GM12878 (cell line): ENCODE measurements at regions not wholly inside any gene's neighbourhood (a gene's known extent, or its start where the extent isn't known, plus 50 kb on each side); places are given as distances from the start of the nearest gene placed in this dataset.

ENCODE experiments used
- ATAC-seq: fragments of 200-7000 bp; cut with Tn5 transposase; 3 replicates; pipeline ENCODE4 v1.9.1; 2020; ENCODE audit warnings: mild to moderate bottlenecking, moderate library complexity
- BruUV-seq: library from RNA; stranded (reverse); fragments of 400-500 nt; replicated peaks from 2 replicates; lab custom pipeline; 2021; lab: Mats Ljungman, UMichigan
- CTCF ChIA-PET: fragments of 300-600 bp; sonication (Branson Sonifier 250); formaldehyde crosslinking; extraction: SDS; loops from one replicate; lab custom pipeline; 2021; ENCODE audit warnings: inconsistent platforms; lab: Yijun Ruan, JAX
- POLR2A ChIA-PET: fragments of 350-600 bp; formaldehyde crosslinking; extraction: SDS; loops from one replicate; lab custom pipeline; 2021; ENCODE audit warnings: inconsistent platforms; lab: Charles Lee
- RAD21 ChIA-PET: fragments of 300-600 bp; sonication (Branson Sonifier 250); formaldehyde crosslinking; loops from one replicate; lab custom pipeline; 2023; ENCODE audit warnings: antibody characterized with exemption; ENCODE audit not compliant: unreplicated experiment; lab: Charles Lee
- SMC1A ChIA-PET: fragments of 300-600 bp; sonication (Branson Sonifier 250); formaldehyde crosslinking; loops from one replicate; lab custom pipeline; 2023; ENCODE audit not compliant: unreplicated experiment, uncharacterized antibody; lab: Charles Lee
- DNase-seq: peaks from one replicate; pipeline ENCODE4 v3.0.0-alpha.2; 2011; ENCODE audit warnings: low read depth, low spot score
- FAIRE-seq: peaks from 3 replicates; lab custom pipeline; 2011; peaks lifted over from hg19 to GRCh38; lab: Jason Lieb, UNC
- H2AFZ ChIP-seq: 2 replicates; pipeline ENCODE4 v1.6.0; 2011; ENCODE audit warnings: low read depth, low read length, control low read depth; ENCODE audit not compliant: control insufficient read depth
- H3K27ac ChIP-seq: 2 replicates; pipeline ENCODE4 v1.5.1; 2011; ENCODE audit warnings: control low read depth; ENCODE audit not compliant: control insufficient read depth, insufficient read depth
- H3K27me3 ChIP-seq, 2 experiments: replicated peaks in 1 of 2; 2 replicates each; pipeline versions ENCODE4 v1.6.0 to v1.6.1; 2011; ENCODE audit warnings: low read length in 1 of 2; ENCODE audit not compliant: control insufficient read depth in 2 of 2, insufficient read depth in 2 of 2
- H3K36me3 ChIP-seq, 2 experiments: 2 replicates each; pipeline ENCODE4 v1.5.1; 2011; ENCODE audit warnings: low read length in 1 of 2; ENCODE audit not compliant: control insufficient read depth in 2 of 2, insufficient read depth in 2 of 2
- H3K4me1 ChIP-seq: 2 replicates; pipeline ENCODE4 v1.6.1; 2011; ENCODE audit warnings: mild to moderate bottlenecking, low read length, moderate library complexity, mixed read lengths; ENCODE audit not compliant: control insufficient read depth, insufficient read depth
- H3K4me2 ChIP-seq: 2 replicates; pipeline ENCODE4 v1.6.0; 2011; ENCODE audit warnings: control low read depth; ENCODE audit not compliant: control insufficient read depth, insufficient read depth
- H3K4me3 ChIP-seq: fragments of 200-600 bp; sonication (generic); 2 replicates; pipeline ENCODE4 v1.5.1; 2016
- H3K79me2 ChIP-seq: 2 replicates; pipeline ENCODE4 v1.6.0; 2011; ENCODE audit warnings: low read length; ENCODE audit not compliant: control insufficient read depth, insufficient read depth
- H3K9ac ChIP-seq: 2 replicates; pipeline ENCODE4 v1.8.0; 2011; ENCODE audit warnings: low read length, control low read depth, mixed read lengths; ENCODE audit not compliant: control insufficient read depth, insufficient read depth
- H3K9me3 ChIP-seq: replicated peaks from 3 replicates; pipeline ENCODE4 v1.5.1; 2011; ENCODE audit warnings: mild to moderate bottlenecking, low read length; ENCODE audit not compliant: control insufficient read depth, insufficient read depth
- H4K20me1 ChIP-seq: 2 replicates; pipeline ENCODE4 v1.6.0; 2011; ENCODE audit not compliant: control insufficient read depth, insufficient read depth
- CEBPZ ChIP-seq: fragments of 150-350 bp; IDR thresholded peaks from 2 replicates; pipeline ENCODE4 v1.6.1; 2016; ENCODE audit warnings: low read depth, low read length
- CREB1 ChIP-seq: IDR thresholded peaks from 2 replicates; pipeline ENCODE4 v1.6.1; 2012; ENCODE audit warnings: low read depth, mild to moderate bottlenecking, inconsistent platforms
- IRF5 ChIP-seq: fragments of 450-650 bp; IDR thresholded peaks from 2 replicates; pipeline ENCODE4 v1.6.1; 2017; ENCODE audit warnings: borderline replicate concordance
- JUNB ChIP-seq: IDR thresholded peaks from 2 replicates; pipeline ENCODE4 v1.6.1; 2016; ENCODE audit warnings: antibody characterized with exemption, mild to moderate bottlenecking
- JUND ChIP-seq: IDR thresholded peaks from 2 replicates; pipeline ENCODE4 v1.6.1; 2012; ENCODE audit warnings: low read depth, mild to moderate bottlenecking, low read length, improper control_type of control experiment, moderate library complexity
- KAT2A ChIP-seq: conservative IDR thresholded peaks from 2 replicates; pipeline ENCODE4 v1.6.1; 2011; ENCODE audit warnings: low read depth, low read length; ENCODE audit not compliant: control insufficient read depth
- NFYA ChIP-seq: IDR thresholded peaks from 2 replicates; pipeline ENCODE4 v1.6.1; 2011; ENCODE audit warnings: low read depth, mild to moderate bottlenecking, low read length, improper control_type of control experiment, borderline replicate concordance
- NR2C1 ChIP-seq: fragments of 450-650 bp; IDR thresholded peaks from 2 replicates; pipeline ENCODE4 v1.6.1; 2017; ENCODE audit warnings: antibody characterized with exemption, mild to moderate bottlenecking, moderate library complexity
- RELB ChIP-seq: fragments of 450-650 bp; IDR thresholded peaks from 2 replicates; pipeline ENCODE4 v1.6.1; 2017; ENCODE audit warnings: low read depth, mild to moderate bottlenecking, moderate library complexity
- REST ChIP-seq: IDR thresholded peaks from 2 replicates; pipeline ENCODE4 v1.6.1; 2012; ENCODE audit warnings: mild to moderate bottlenecking, low read depth, low read length
- SIN3A ChIP-seq: IDR thresholded peaks from 2 replicates; pipeline ENCODE4 v1.6.1; 2012; ENCODE audit warnings: low read depth, low read length, improper control_type of control experiment
- USF2 ChIP-seq: IDR thresholded peaks from 2 replicates; pipeline ENCODE4 v1.6.1; 2011; ENCODE audit warnings: low read depth, low read length, improper control_type of control experiment, borderline replicate concordance
- ZNF384 ChIP-seq: IDR thresholded peaks from 2 replicates; pipeline ENCODE4 v1.6.1; 2012; ENCODE audit warnings: low read depth, mild to moderate bottlenecking, low read length, improper control_type of control experiment, borderline replicate concordance
- WGBS: methylation state at CpG from one replicate; pipeline ENCODE4 v1.1.6; 2016; ENCODE audit warnings: low lambda C conversion rate; ENCODE audit not compliant: insufficient replicate concordance, insufficient coverage; ENCODE audit errors: missing lambda C conversion rate; 5-methylcytosine and 5-hydroxymethylcytosine counted together
- in situ Hi-C: fragments of 300-500 bp; cut with MboI; formaldehyde crosslinking; loops from 9 replicates; pipeline ENCODE4 v1.14.3; 2018; ENCODE audit warnings: mixed read lengths
- intact Hi-C: fragments of 100-400 bp; cut with micrococcal nuclease; formaldehyde crosslinking; loops from one replicate; pipeline ENCODE4 v1.14.2; 2022; ENCODE audit not compliant: unreplicated experiment

- ATAC-seq (no peak), FAIRE-seq (no peak), DNase-seq (no peak)
- intact Hi-C loops (no loop called here), in situ Hi-C loops (no loop called here)
- Histone ChIP-seq H2AFZ (no peak overlapping the region), H3K9me3 (no peaks in the 10 kb centered on the region; the same call in 2 of the 3 replicates), H3K4me1 (no peaks in the 10 kb centered on the region), H3K4me2 (no peak overlapping the region), H3K36me3 (no peaks in the 10 kb centered on the region), H3K27ac (no peak overlapping the region), H4K20me1 (no peaks in the 10 kb centered on the region), H3K9ac (no peak overlapping the region), H3K27me3 (peaks cover 3 to 5% of the 10 kb centered on the region in 2 experiments; a peak in 2 of 4 replicates), H3K4me3 (no peak overlapping the region), H3K79me2 (no peaks in the 10 kb centered on the region)
- ChIA-PET POLR2A (no interaction called here), SMC1A (no interaction called here), RAD21 (no interaction called here), CTCF (interaction anchor here (0.7 to 2.1 kb wide), 4 partner anchors 11 to 333 kb away, joined by 3 to 7 read pairs (median 4); no protein-coding TSS in a partner anchor)
- no TSS peak for BruUV-seq
- 8% methylated on average over 9 of the region's 9 CpGs for whole genome bisulfite sequencing
- TF ChIP-seq SIN3A = no peak
- TF ChIP-seq KAT2A = no peak
- TF ChIP-seq NR2C1 = no peak
- no peak for TF ChIP-seq USF2
- no peak for TF ChIP-seq NFYA
- no peak for TF ChIP-seq ZNF384
- no peak for TF ChIP-seq REST
- TF ChIP-seq RELB = no peak
- no peak for TF ChIP-seq CEBPZ
- TF ChIP-seq CREB1 = no peak
- TF ChIP-seq JUNB = no peak
- TF ChIP-seq IRF5 = no peak
- TF ChIP-seq JUND = no peak
Observed at GRCh38 chr5:170450061-170450669, 53.7 kb upstream of the KCNIP1 start.
